ENCODE measurements at regions not wholly inside any gene's neighbourhood (a gene's known extent, or its start where the extent isn't known, plus 50 kb on each side); places are given as distances from the start of the nearest gene placed in this dataset.

DNA sequence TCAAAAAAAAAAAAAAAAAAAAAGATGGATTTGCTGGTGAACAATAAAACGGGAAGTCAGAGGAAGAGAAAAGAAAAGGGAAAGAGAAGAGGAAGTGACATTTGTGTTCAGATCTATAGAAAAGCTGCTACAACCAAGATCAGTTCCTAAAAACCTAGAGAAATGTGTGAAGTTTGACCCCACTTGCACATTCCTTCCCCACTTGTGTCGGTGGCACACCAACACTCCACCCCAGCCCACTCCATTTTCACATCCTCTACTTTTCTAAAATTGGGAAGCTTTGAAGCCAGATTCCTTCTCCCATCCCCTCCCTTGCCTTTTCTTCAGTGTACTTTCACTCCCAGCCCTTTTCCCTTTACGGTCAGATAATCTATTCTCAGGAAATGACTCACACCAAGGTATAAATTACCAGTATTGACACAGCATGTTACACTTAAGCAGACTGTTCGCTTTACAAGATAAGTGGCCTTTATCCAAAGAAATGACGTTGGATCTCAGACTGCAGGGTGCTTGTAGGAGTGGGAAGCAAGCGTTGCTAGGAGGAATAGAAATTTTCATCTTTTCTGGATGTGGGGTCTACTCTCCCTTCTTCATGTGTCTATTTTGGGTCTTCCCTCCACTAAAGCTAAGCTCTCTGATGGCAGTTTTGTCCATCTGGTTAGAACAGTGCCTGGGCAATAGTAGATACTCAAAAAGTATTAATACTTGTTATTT, 92.5 kb upstream of the ADGRF1 start:
- Histone ChIP-seq H3K9me1 (replicated peaks; ENCODE audit: control insufficient read depth, extremely low read depth, insufficient read depth, low read length) (no peaks in the 10 kb centered on the region), H2AFZ (ENCODE audit: low read depth, low read length) (peak overlapping the region; percentile 44), H3K9me3 (replicated peaks; ENCODE audit: control insufficient read depth, insufficient read depth, low read length) (no peaks in the 10 kb centered on the region), H3K79me2 (ENCODE audit: control insufficient read depth, insufficient read depth, low read length) (no peaks in the 10 kb centered on the region), H3K4me3 (replicated peaks in 1 of 3; ENCODE audit: insufficient read depth in 1 of 3, low read depth in 1 of 3, low read length in 3 of 3) (peak overlapping the region in 1 of 3 experiments; percentile 34), H3K9ac (replicated peaks; ENCODE audit: extremely low read depth, insufficient read depth, low read length) (peak overlapping the region; percentile 73), H3K36me3 (ENCODE audit: control insufficient read depth in 2 of 2, extremely low read depth in 1 of 2, insufficient read depth in 2 of 2, low read length in 2 of 2) (no peaks in the 10 kb centered on the region), H4K20me1 (replicated peaks; ENCODE audit: control insufficient read depth, extremely low read depth, insufficient read depth, low read length) (no peaks in the 10 kb centered on the region), H3K4me2 (ENCODE audit: insufficient read depth, low read length) (peak overlapping the region; percentile 73), H3K4me1 (ENCODE audit: control insufficient read depth, extremely low read depth, insufficient read depth, low read length) (peaks cover 26% of the 10 kb centered on the region), H3K27ac (ENCODE audit: insufficient read depth, low read depth, low read length) (peak overlapping the region; percentile 94), H3K27me3 (ENCODE audit: control insufficient read depth in 2 of 2, insufficient read depth in 2 of 2, low read length in 2 of 2) (no peaks in the 10 kb centered on the region)
- intact Hi-C loops (cut with micrococcal nuclease) = loop anchor here (1.0 to 2.0 kb wide), 7 partner anchors 38 to 286 kb away; partner anchors contain the start of gene TNFRSF21
- FAIRE-seq = peak; percentile 83
- BruUV-seq (replicated peaks) = no TSS peak
- ChIA-PET CTCF (interaction anchor here (0.7 to 1.0 kb wide), 3 partner anchors 37 to 125 kb away, joined by 4 to 5 read pairs (median 4); no protein-coding TSS in a partner anchor), POLR2A (interaction anchor here (0.7 kb wide), 1 partner anchor 951 kb away, joined by 3 read pairs; no protein-coding TSS in a partner anchor)
- peak; percentile 92 for DNase-seq (ENCODE audit: low read depth, low spot score)
- TF ChIP-seq FOS (IDR thresholded peaks at IDR 0.05; ENCODE audit: borderline replicate concordance, insufficient read depth, low read length) (peak; percentile 92), POLR2A (IDR thresholded peaks at IDR 0.05; ENCODE audit: low read depth, low read length) (no peak), EZH2 (IDR thresholded peaks at IDR 0.05; ENCODE audit: borderline replicate concordance, low read depth, low read length, severe bottlenecking) (no peak), JUN (IDR thresholded peaks at IDR 0.05; ENCODE audit: borderline replicate concordance, insufficient read depth, insufficient read length, low read depth) (peak; percentile 91), GATA2 (IDR thresholded peaks at IDR 0.05; ENCODE audit: insufficient read depth, insufficient read length, low read depth, low read length) (peak; percentile 82), MYC (IDR thresholded peaks at IDR 0.05; ENCODE audit: low read depth, low read length) (no peak), POLR2AphosphoS5 (IDR thresholded peaks at IDR 0.05; ENCODE audit: insufficient read depth, low read depth, low read length) (peak; percentile 56)
- TF ChIP-seq, protein P1, sequence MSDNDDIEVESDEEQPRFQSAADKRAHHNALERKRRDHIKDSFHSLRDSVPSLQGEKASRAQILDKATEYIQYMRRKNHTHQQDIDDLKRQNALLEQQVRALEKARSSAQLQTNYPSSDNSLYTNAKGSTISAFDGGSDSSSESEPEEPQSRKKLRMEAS (IDR thresholded peaks at IDR 0.05; ENCODE audit: insufficient read depth, insufficient read length) = no peak
- TF ChIP-seq, protein P2, sequence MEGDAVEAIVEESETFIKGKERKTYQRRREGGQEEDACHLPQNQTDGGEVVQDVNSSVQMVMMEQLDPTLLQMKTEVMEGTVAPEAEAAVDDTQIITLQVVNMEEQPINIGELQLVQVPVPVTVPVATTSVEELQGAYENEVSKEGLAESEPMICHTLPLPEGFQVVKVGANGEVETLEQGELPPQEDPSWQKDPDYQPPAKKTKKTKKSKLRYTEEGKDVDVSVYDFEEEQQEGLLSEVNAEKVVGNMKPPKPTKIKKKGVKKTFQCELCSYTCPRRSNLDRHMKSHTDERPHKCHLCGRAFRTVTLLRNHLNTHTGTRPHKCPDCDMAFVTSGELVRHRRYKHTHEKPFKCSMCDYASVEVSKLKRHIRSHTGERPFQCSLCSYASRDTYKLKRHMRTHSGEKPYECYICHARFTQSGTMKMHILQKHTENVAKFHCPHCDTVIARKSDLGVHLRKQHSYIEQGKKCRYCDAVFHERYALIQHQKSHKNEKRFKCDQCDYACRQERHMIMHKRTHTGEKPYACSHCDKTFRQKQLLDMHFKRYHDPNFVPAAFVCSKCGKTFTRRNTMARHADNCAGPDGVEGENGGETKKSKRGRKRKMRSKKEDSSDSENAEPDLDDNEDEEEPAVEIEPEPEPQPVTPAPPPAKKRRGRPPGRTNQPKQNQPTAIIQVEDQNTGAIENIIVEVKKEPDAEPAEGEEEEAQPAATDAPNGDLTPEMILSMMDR (IDR thresholded peaks at IDR 0.05; ENCODE audit: extremely low read depth in 1 of 2, insufficient read depth in 1 of 2, low read depth in 1 of 2, low read length in 2 of 2) = no peak
- dilution Hi-C loops (cut with MboI; ENCODE audit: extremely low pct_ligation_motif_present, low sequenced_read_pairs) = no loop called here
